Suprapubic skin (tissue), 3 donors: ENCODE measurements at regions not wholly inside any gene's neighbourhood (a gene's known extent, or its start where the extent isn't known, plus 50 kb on each side); places are given as distances from the start of the nearest gene placed in this dataset.

Experiments
- POLR2A ChIP-seq, 2 donors: fragments of 450-650 bp; IDR thresholded peaks; one replicate each; pipeline ENCODE4 v1.6.1; 2017; ENCODE audit warnings: antibody characterized with exemption in 2 of 2, mild to moderate bottlenecking in 2 of 2, moderate library complexity in 2 of 2
- TF ChIP-seq, protein P1 (sequence below), 2 donors: fragments of 200-600 bp in 1 of 2; fragments of 450-650 bp in 1 of 2; sonication (generic) in 1 of 2; IDR thresholded peaks; one replicate each; pipeline ENCODE4 v1.5.1; 2016 to 2019; ENCODE audit warnings: antibody characterized with exemption in 2 of 2, mild to moderate bottlenecking in 1 of 2, moderate library complexity in 1 of 2

DNA sequence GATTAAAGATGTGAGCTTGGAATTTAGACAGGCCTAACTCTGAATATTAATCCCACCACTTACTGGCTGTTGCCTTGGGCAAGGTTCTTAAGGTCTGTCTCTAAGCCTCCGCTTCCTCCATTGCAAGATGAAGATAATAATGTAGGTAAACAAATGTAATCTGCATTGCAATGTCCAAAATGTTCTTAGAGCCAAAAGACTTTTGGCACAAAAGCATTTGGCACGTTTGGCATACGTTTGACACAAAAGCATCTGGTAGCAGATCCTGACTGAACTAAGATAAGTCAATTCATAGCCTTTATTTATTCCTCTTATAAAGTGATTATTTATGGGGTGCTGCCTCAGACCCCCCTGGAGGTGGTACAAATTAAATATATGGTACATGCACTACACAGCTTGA lies 229.9 kb upstream of the STXBP5 start:
- TF ChIP-seq, protein P1, sequence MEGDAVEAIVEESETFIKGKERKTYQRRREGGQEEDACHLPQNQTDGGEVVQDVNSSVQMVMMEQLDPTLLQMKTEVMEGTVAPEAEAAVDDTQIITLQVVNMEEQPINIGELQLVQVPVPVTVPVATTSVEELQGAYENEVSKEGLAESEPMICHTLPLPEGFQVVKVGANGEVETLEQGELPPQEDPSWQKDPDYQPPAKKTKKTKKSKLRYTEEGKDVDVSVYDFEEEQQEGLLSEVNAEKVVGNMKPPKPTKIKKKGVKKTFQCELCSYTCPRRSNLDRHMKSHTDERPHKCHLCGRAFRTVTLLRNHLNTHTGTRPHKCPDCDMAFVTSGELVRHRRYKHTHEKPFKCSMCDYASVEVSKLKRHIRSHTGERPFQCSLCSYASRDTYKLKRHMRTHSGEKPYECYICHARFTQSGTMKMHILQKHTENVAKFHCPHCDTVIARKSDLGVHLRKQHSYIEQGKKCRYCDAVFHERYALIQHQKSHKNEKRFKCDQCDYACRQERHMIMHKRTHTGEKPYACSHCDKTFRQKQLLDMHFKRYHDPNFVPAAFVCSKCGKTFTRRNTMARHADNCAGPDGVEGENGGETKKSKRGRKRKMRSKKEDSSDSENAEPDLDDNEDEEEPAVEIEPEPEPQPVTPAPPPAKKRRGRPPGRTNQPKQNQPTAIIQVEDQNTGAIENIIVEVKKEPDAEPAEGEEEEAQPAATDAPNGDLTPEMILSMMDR (IDR thresholded peaks at IDR 0.05), result no peak
- TF ChIP-seq POLR2A (IDR thresholded peaks at IDR 0.05), result no peak
